ENCODE measurements at regions not wholly inside any gene's neighbourhood (a gene's known extent, or its start where the extent isn't known, plus 50 kb on each side); places are given as distances from the start of the nearest gene placed in this dataset.

DNA sequence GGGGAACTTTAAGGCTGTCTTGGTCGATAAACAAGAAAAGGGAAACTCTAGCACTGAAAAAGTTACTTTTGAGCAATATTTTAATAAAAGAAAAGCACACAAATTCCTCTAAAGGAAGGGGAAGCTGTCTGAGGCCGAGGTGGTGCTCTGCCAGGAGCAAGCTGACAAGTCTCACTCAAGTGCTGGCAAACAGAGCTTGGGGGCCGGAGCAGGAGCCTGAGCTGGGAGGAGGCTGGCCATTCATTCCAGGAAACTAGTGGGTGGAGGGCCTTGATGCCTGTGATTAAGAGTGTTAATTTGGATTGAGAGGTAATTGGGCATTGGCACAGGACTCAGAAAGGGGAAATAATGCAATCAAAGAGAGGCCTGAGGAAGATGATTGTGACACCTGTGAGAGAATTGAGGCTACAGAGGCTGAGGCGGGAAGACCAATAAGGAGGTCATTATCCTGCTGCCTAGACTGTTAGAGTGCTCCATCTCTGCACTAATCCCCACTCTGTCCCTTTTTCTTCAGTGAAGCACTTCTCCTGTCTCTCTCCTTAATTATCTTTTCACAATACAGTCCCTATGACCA, 154.9 kb upstream of the COL1A2 start:
- DNase-seq: no peak

DNA sequence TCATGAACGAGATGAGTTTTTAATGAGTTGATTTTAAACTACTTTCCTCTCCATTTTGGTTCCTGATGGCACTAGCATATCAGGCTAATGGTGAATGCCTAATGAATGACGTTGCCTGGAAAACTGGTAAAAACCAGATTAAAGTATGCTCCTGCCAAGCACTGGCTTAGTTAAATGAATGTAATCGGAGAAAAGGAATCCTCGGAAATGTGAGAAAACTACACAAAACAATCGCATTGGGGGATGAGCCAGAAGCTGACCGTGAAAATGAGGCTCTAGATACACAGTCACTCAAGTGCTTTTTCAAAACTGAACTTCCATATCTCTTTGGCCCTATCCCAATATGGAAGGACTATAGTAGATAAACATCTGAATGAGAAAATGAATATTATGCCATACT, 153.8 kb upstream of the COL1A2 start:
- DNase-seq: no peak

DNA sequence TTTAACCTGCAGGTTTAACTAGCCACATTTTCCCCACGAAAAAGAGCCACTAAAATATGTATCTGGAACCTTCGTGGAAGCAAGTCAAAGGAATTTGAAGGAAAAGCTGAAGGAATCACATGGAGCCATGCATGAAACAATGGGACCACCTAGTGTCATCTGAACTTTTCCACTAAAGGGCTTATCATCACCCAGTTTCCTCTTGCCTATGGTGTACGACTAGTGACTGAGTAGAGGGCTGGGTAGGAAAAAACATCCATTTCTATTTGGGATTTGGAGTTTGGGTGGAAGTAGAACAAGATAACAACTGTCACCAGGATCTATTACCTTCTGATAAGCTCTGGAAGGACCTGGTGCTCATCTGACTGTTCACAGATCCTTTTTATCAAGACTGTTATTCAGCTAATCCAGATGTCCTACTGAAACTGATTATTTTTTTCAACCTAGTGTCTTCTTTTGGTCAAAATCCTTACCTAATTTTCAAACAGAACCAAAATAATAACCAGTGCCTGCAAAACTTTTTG, 153.2 kb upstream of the COL1A2 start:
- no peak for DNase-seq

DNA sequence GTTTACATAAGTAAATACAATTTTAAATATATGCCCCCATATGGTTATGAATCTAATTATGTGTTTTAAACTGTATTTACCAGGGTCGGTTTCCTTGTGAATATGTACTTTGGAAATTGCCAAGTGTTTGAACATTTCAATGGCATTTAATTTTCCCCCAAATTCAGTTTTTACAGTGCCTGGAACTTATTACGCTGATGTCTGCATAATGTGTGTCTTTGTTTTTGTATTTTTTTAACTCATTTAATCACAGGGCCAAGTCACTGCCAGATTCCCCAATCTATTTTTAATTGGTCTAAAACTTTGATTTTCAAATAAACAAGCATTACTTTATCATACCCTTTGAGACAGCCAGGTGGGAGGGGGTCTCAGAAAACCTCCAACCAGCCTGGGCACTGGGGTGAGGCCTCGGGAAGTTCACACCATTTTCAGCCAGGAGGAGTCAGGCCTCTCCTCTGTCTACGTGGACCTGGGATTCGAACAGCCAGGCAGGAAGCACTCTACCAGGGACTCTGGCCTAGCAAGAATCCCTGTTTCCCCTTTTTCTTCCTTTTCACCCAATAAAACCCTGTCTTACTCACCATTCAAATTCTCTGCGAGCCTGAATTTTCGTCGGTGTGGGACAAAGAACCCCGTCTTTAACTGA, 151.5 kb upstream of the COL1A2 start:
- DNase-seq: no peak

- DNase-seq: no peak
These were observed 149.9 kb upstream of the COL1A2 start for GRCh38 chr7:94244760-94245159.

DNA sequence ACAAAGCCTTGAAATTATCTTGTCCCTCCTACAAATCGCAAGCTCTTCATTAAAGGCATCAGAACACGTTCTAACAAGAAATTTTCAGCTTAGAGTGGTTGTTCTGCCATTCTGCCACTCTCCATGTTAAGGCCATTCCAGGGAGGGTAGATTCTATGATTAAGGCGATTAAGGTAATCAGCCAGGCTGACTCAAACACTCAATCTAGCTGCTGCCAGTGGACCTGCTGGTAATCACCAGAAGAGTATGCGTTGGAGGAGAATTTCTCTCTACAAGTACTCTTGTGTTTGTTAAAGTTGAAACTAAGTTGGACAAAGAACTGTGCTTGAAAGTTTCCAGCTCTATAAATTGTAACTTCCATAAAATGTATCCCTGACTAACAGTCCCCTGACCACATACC, 149.2 kb upstream of the COL1A2 start:
- DNase-seq: no peak

DNA sequence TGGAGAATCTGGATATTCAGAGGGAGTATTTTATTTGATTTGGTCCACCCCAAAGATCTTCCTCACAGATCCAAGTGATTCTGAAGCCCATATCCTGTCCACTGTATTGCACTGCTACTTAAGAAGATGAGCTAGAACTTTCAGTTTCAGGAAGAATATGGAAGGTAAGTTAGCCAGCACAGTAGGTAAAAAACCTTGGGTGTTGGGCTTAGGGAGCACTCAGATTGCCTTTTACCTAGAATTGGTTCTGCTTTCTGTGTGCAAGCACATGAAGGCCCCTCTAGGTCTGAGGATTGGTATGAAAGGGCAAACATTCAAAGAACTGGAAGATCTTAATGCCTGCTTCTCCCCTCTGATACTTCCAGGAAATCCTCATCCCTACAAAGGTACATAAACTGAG, 146.7 kb upstream of the COL1A2 start:
- no peak for DNase-seq

DNA sequence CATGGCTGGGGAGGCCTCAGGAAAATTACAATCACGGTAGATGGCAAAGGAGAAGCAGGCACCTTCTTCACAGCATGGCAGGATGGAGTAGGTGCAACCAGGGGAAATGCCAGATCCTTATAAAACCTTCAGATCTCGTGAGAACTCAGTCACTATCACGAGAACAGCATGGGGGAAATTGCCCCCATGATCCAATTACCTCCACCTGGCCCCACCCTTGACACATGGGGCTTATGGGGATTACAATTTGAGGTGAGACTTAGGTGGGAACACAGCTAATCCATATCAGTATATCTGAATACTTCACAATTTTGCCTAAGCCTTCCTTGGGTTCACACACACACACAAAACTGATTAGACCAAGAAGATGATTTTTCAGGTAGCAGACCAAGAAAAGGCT, 145.1 kb upstream of the COL1A2 start:
- DNase-seq: no peak

DNA sequence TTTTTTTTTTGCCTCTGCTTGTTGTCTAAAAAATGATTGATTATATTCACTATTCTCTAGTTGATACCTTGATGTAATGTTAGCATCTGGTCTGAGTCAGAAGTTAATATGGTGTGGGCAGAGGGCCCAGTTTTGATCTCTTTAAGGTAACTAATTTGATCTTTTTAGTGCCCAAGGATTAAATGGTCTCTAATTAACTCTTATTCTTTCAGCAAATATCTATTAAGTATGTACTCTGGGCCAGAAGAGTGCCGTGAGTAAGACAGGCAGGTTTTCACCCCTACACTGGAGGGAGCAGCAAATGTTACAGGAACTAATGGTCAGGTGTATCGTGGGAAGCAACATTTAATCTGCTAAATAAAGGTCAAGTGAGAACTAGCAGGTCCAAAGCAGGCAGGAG, 144.6 kb upstream of the COL1A2 start:
- DNase-seq: no peak

GRCh38 chr7:94250987-94251386, 143.7 kb upstream of the COL1A2 start:
- no peak for DNase-seq

- no peak for DNase-seq
These were observed 142.6 kb upstream of the COL1A2 start for GRCh38 chr7:94252124-94252523.

GRCh38 chr7:94252971-94253370, 141.7 kb upstream of the COL1A2 start:
- DNase-seq: no peak

DNA sequence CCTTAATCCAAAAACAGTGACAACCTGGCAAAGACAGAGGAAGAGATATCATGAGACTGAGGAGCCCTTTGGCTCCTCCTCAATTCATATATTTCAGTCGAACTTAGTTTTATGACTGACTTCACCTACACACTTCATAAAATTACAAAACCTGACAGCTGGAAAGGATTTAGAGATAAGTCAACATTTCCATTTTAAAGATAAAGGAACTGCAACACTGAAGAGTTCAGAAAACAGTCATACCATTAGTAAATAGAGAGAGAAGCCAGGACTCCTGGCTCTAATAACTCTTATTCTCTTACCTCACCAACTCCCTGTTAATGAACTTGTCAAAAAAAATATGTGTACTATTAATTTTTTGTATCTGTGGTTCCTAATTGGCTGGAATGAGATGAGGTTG, 141.0 kb upstream of the COL1A2 start:
- DNase-seq: no peak

GRCh38 chr7:94258418-94259300, 136.0 kb upstream of the COL1A2 start:
- DNase-seq: no peak

GRCh38 chr7:94261067-94261466, 133.6 kb upstream of the COL1A2 start:
- no peak for DNase-seq

GRCh38 chr7:94264756-94265155, 129.9 kb upstream of the COL1A2 start:
- no peak for DNase-seq

DNA sequence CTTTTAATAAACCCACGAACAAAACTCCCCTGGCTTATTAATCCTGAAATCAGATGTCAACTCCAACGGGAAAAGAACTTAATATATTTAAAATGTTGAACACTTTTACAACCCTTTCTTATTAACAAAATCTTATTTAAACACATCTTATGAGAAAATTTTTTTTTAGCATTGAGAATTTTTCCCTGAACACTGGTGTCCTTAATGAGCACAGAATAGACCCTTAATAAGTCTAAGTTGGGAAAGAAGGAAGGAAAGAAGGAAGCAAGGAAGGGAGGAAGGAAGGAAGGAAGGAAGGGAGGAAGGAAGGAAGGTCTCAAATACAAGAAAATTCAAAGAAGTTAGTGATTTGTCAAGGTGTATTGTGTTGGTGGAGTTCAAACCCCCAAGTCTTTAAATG, 129.2 kb upstream of the COL1A2 start:
- DNase-seq: no peak

DNA sequence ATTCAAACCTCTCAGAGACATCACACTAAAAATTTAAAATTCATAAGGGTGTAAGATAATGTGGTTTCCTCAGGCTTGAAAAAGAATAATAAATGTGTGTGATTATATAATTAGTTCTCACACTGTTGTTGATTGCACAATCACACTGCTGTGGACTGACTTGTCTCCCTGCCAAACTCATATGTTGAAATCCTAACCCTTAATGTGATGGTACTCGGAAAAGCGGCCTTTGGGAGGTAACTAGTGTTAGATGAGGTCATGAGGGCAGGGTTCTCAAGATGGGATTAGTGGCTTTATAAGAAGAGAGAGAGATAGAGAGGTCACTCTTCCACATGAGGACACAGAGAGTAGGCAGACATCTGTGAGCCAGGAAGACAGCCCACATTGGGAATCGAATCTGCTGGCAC, 128.5 kb upstream of the COL1A2 start:
- no peak for DNase-seq

- DNase-seq: no peak
These were observed 123.9 kb upstream of the COL1A2 start for GRCh38 chr7:94270772-94271171.

DNA sequence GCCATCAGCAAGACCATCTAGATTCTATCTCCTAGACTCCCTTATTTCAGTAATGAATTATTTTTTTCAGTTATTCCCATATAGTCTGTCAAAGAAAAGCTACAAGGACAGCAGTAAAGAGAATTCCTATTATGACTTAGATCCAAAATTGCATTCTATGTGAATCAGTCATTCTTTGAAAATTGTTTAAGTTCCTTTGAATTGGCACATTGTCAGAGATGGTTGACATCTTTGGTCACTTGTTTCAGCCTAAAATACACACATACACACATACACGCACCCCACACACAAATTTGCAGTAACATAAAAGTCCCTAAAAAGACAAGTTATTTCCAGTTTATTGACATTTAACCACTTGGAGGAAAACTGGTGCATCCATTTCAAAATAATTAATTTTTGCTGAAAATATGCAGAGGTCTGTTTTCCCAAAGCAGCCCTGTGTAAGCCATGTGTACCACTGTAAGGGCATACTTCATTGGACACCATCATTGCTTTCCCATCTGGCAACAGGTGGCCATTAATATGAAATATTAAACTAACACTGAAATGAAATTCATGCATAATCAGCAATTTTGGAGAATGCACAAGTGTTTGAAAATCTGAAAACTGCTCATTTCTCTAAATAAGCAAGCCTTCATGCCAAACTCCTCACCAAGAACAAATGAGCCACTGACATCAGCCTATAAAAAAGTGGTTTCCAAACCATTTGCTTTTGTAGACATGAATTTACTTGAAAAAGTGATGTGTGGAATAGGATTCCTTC, 121.7 kb upstream of the COL1A2 start:
- no peak for DNase-seq

GRCh38 chr7:94274828-94275227, 119.9 kb upstream of the COL1A2 start:
- DNase-seq: peak; percentile 5

GRCh38 chr7:94276027-94276426, 118.7 kb upstream of the COL1A2 start:
- DNase-seq: no peak

DNA sequence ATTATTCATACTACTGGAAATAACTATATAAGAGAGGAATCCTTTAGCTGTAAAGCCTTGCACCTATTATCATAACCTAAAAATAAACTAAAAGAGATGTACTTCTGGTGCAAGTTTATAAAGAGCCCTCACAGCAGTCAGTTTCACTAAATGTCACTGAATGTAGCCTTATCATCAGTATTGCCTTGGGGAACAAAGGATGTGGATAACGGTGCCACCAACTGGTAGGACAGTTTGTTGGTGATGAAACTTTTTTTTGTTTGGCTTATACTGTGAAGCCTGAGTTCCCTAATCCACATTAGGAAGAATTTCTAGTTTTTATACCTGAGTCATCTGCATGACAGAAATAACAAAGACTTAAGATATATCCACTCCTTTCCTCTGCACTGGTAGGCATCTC, 117.9 kb upstream of the COL1A2 start:
- DNase-seq: no peak
